ENCODE measurements at regions not wholly inside any gene's neighbourhood (a gene's known extent, or its start where the extent isn't known, plus 50 kb on each side); places are given as distances from the start of the nearest gene placed in this dataset.

DNA sequence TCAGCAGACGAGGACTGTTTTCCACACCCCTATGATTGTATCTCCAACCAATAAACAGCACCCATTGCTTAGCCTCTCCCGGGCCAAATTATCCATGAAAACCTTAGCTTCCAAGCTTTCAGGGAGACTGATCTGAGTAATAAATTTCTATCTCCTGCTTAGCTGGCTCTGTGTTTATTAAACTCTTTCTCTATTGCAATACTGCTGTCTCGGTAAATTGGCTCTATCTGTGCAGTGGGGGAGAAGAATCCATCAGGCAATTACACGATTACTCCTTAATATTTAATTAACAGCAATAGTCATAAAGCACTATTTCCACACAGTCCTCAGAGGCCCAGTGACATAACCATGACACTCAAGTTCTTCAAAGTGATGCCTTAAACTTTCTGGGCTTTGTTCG, 1122.8 kb downstream of the TYW1 start:
- TF ChIP-seq CTCF (IDR thresholded peaks at IDR 0.05) (no peak), POLR2A (IDR thresholded peaks at IDR 0.05) (no peak), EP300 (IDR thresholded peaks at IDR 0.05) (no peak)

Data from ovary (tissue), 3 donors.